ENCODE measurements at regions not wholly inside any gene's neighbourhood (a gene's known extent, or its start where the extent isn't known, plus 50 kb on each side); places are given as distances from the start of the nearest gene placed in this dataset.

GRCh38 chr2:64853894-64854293 lies 135.3 kb upstream of the SLC1A4 start:
- TF ChIP-seq CTCF (IDR thresholded peaks at IDR 0.05; ENCODE audit: low read length), result no peak
- TF ChIP-seq EZH2phosphoT487 (IDR thresholded peaks at IDR 0.05; ENCODE audit: low read length), result no peak
- TF ChIP-seq EZH2 (optimal IDR thresholded peaks at IDR 0.05; ENCODE audit: low read depth, low read length), result no peak

Data from MM.1S (cell line).